SU-DHL-6 (cell line): ENCODE measurements at regions not wholly inside any gene's neighbourhood (a gene's known extent, or its start where the extent isn't known, plus 50 kb on each side); places are given as distances from the start of the nearest gene placed in this dataset.
"Not testable (repeated sequence)": the region's sequence is repeated elsewhere in the genome, so short reads cannot be mapped to it uniquely, and the experiment has no call there.

ENCODE experiments used
- H2AFZ ChIP-seq: fragments of 200-600 bp; sonication (generic); 2 replicates; pipeline ENCODE4 v1.6.1; 2014; ENCODE audit warnings: low read depth, mild to moderate bottlenecking, moderate library complexity, mixed read lengths, antibody characterized with exemption, low read length; ENCODE audit not compliant: severe bottlenecking
- H3F3A ChIP-seq: fragments of 200-600 bp; shearing (Covaris generic); 2 replicates; pipeline ENCODE4 v1.6.0; 2016; ENCODE audit warnings: antibody characterized with exemption, mild to moderate bottlenecking; ENCODE audit not compliant: insufficient read depth
- H3K27ac ChIP-seq: fragments of 200-600 bp; sonication (generic); 2 replicates; pipeline ENCODE4 v1.5.1; 2016; ENCODE audit warnings: low read depth, mild to moderate bottlenecking, low read length, moderate library complexity, mixed read lengths
- H3K27me3 ChIP-seq: fragments of 200-600 bp; sonication (generic), shearing (Covaris generic); 2 replicates; pipeline ENCODE4 v1.6.0; 2014; ENCODE audit warnings: mild to moderate bottlenecking, low read length
- H3K36me3 ChIP-seq: fragments of 200-600 bp; sonication (generic); 2 replicates; pipeline ENCODE4 v1.6.1; 2014; ENCODE audit warnings: mild to moderate bottlenecking, low read length, mixed read lengths
- H3K4me2 ChIP-seq: fragments of 300-600, 200-600 bp; shearing (Covaris generic), sonication (generic); 2 replicates; pipeline ENCODE4 v1.6.0; 2014; ENCODE audit warnings: low read length, low read depth, mild to moderate bottlenecking; ENCODE audit not compliant: poor library complexity, severe bottlenecking
- H3K4me3 ChIP-seq: fragments of 200-600 bp; sonication (generic); 2 replicates; pipeline ENCODE4 v1.5.1; 2014; ENCODE audit warnings: antibody characterized with exemption, low read length, mild to moderate bottlenecking, mixed read lengths; ENCODE audit not compliant: insufficient read depth, poor library complexity, severe bottlenecking
- H3K79me2 ChIP-seq: fragments of 200-600 bp; sonication (generic); 2 replicates; pipeline ENCODE4 v1.6.1; 2014; ENCODE audit warnings: mild to moderate bottlenecking, low read length, moderate library complexity; ENCODE audit not compliant: insufficient read depth
- H3K9ac ChIP-seq: fragments of 200-600 bp; sonication (generic); 2 replicates; pipeline ENCODE4 v1.7.0; 2014; ENCODE audit warnings: mild to moderate bottlenecking, low read length
- H3K9me2 ChIP-seq: fragments of 200-600 bp; sonication (generic); replicated peaks from 2 replicates; pipeline ENCODE4 v1.6.1; 2014; ENCODE audit warnings: low read length; ENCODE audit not compliant: insufficient read depth
- H3K9me3 ChIP-seq: fragments of 200-600 bp; sonication (generic); 2 replicates; pipeline ENCODE4 v1.6.1; 2014; ENCODE audit warnings: low read length, mixed read lengths; ENCODE audit not compliant: insufficient read depth
- H4K20me1 ChIP-seq: fragments of 200-600 bp; sonication (generic); 2 replicates; pipeline ENCODE4 v1.6.1; 2014; ENCODE audit warnings: low read depth, mild to moderate bottlenecking, antibody characterized with exemption, low read length, moderate library complexity, mixed read lengths
- CTCF ChIP-seq: fragments of 200-600 bp; sonication (generic); IDR thresholded peaks from one replicate; pipeline ENCODE4 v1.5.1; 2017; ENCODE audit warnings: antibody characterized with exemption, mild to moderate bottlenecking, low read length, moderate library complexity; ENCODE audit not compliant: insufficient read depth, poor library complexity, severe bottlenecking
- EZH2phosphoT487 ChIP-seq: fragments of 200-600 bp; sonication (generic), shearing (Covaris generic); conservative IDR thresholded peaks from 2 replicates; pipeline ENCODE4 v1.6.1; 2018; ENCODE audit warnings: mild to moderate bottlenecking, antibody characterized with exemption, low read length, moderate library complexity, mixed read lengths

- TF ChIP-seq EZH2phosphoT487 (no peak), CTCF (no peak)
- Histone ChIP-seq H3K36me3 (no peaks in the 10 kb centered on the region), H3K27ac (no peak overlapping the region), H4K20me1 (no peaks in the 10 kb centered on the region), H3K9me3 (no peaks in the 10 kb centered on the region), H3K9ac (no peak overlapping the region), H3K4me2 (no peak overlapping the region), H3K9me2 (no peaks in the 10 kb centered on the region), H2AFZ (no peak overlapping the region), H3K27me3 (no peaks in the 10 kb centered on the region), H3F3A (no peaks in the 10 kb centered on the region), H3K79me2 (no peaks in the 10 kb centered on the region), H3K4me3 (no peak overlapping the region)
Observed at GRCh38 chr2:210862283-210863065, 306.1 kb downstream of the CPS1 start.

- no peaks in the 10 kb centered on the region for H4K20me1 ChIP-seq
- H3K4me2 ChIP-seq = no peak overlapping the region
- no peak overlapping the region for H3K4me3 ChIP-seq
- H3K9me2 ChIP-seq = no peaks in the 10 kb centered on the region
- TF ChIP-seq CTCF = no peak
- TF ChIP-seq EZH2phosphoT487 = no peak
- H3K9ac ChIP-seq = no peak overlapping the region
- no peak overlapping the region for H2AFZ ChIP-seq
- H3F3A ChIP-seq = no peaks in the 10 kb centered on the region
- H3K36me3 ChIP-seq = no peaks in the 10 kb centered on the region
- no peaks in the 10 kb centered on the region for H3K9me3 ChIP-seq
- no peak overlapping the region for H3K27ac ChIP-seq
- no peaks in the 10 kb centered on the region for H3K79me2 ChIP-seq
- no peaks in the 10 kb centered on the region for H3K27me3 ChIP-seq
Observed at GRCh38 chr2:210863283-210863682, 306.9 kb downstream of the CPS1 start.

- H3K27ac ChIP-seq, H3K9me2 ChIP-seq, H4K20me1 ChIP-seq, H2AFZ ChIP-seq, H3K4me3 ChIP-seq, H3K27me3 ChIP-seq, H3K36me3 ChIP-seq, H3K9ac ChIP-seq, H3K9me3 ChIP-seq, H3F3A ChIP-seq, H3K79me2 ChIP-seq, H3K4me2 ChIP-seq: not testable (repeated sequence)
Observed at GRCh38 chr2:210871566-210871965, 315.2 kb downstream of the CPS1 start.

GRCh38 chr2:210873631-210874030 lies 317.2 kb downstream of the CPS1 start:
- H3K4me3 ChIP-seq = no peak overlapping the region
- H3K36me3 ChIP-seq = no peaks in the 10 kb centered on the region
- H3K4me2 ChIP-seq = no peak overlapping the region
- H3F3A ChIP-seq = no peaks in the 10 kb centered on the region
- H3K9me2 ChIP-seq = no peaks in the 10 kb centered on the region; the same call in 1 of the 2 replicates
- no peaks in the 10 kb centered on the region for H3K9me3 ChIP-seq
- no peak overlapping the region for H3K9ac ChIP-seq
- no peaks in the 10 kb centered on the region for H3K27me3 ChIP-seq
- no peaks in the 10 kb centered on the region for H3K79me2 ChIP-seq
- no peak overlapping the region for H2AFZ ChIP-seq
- H4K20me1 ChIP-seq = no peaks in the 10 kb centered on the region
- TF ChIP-seq CTCF (no peak), EZH2phosphoT487 (no peak)
- no peak overlapping the region for H3K27ac ChIP-seq
